CD14-positive monocyte (primary cell): ENCODE measurements at regions not wholly inside any gene's neighbourhood (a gene's known extent, or its start where the extent isn't known, plus 50 kb on each side); places are given as distances from the start of the nearest gene placed in this dataset.

Experiments used
- DNase-seq, 3 donors: peaks; one replicate each; pipeline ENCODE4 v3.0.0-alpha.2; 2011 to 2022
- H2AFZ ChIP-seq: 2 replicates; pipeline ENCODE4 v1.6.0; 2012; ENCODE audit warnings: mild to moderate bottlenecking, low read depth, low read length, inconsistent platforms; ENCODE audit not compliant: insufficient read depth, poor library complexity, severe bottlenecking
- H3K27ac ChIP-seq, 2 donors: 1 replicate in 1 of 2; 2 replicates in 1 of 2; pipeline ENCODE4 v1.5.1; 2012 to 2013; ENCODE audit warnings: low read length in 2 of 2, control low read depth in 1 of 2, inconsistent platforms in 1 of 2, low read depth in 1 of 2, mild to moderate bottlenecking in 1 of 2
- H3K27me3 ChIP-seq, 2 donors: one replicate each; pipeline versions ENCODE4 v1.6.0 to v1.6.1; 2011 to 2013; ENCODE audit warnings: low read length in 2 of 2; ENCODE audit not compliant: control insufficient read depth in 2 of 2, insufficient read depth in 2 of 2
- H3K36me3 ChIP-seq, 2 donors: replicated peaks in 1 of 2; 1 replicate in 1 of 2; 2 replicates in 1 of 2; pipeline versions ENCODE4 v1.5.1 to v1.6.1; 2012 to 2013; ENCODE audit warnings: low read length in 2 of 2, control low read depth in 1 of 2, inconsistent platforms in 1 of 2, mild to moderate bottlenecking in 1 of 2; ENCODE audit not compliant: insufficient read depth in 2 of 2, control insufficient read depth in 1 of 2
- H3K4me1 ChIP-seq, 2 donors: 1 replicate in 1 of 2; 2 replicates in 1 of 2; pipeline versions ENCODE4 v1.5.1 to v1.6.1; 2012 to 2013; ENCODE audit warnings: low read length in 2 of 2, control low read depth in 1 of 2, inconsistent platforms in 1 of 2, mild to moderate bottlenecking in 1 of 2, moderate library complexity in 1 of 2; ENCODE audit not compliant: insufficient read depth in 2 of 2, control insufficient read depth in 1 of 2
- H3K4me2 ChIP-seq: replicated peaks from 2 replicates; pipeline ENCODE3; 2012; ENCODE audit warnings: low read length, moderate library complexity, mild to moderate bottlenecking; ENCODE audit not compliant: poor library complexity, severe bottlenecking; ENCODE audit errors: extremely low read depth
- H3K4me3 ChIP-seq, 3 experiments: fragments of 200-600 bp in 1 of 3; sonication (generic) in 1 of 3; replicated peaks in 1 of 3; 1 replicate in 2 of 3; 2 replicates in 1 of 3; pipeline ENCODE4 v1.5.1; 2011 to 2013; ENCODE audit warnings: low read length in 3 of 3, mild to moderate bottlenecking in 3 of 3, control low read depth in 2 of 3, low read depth in 2 of 3, inconsistent platforms in 1 of 3, moderate library complexity in 1 of 3
- H3K79me2 ChIP-seq: 2 replicates; pipeline ENCODE4 v1.6.0; 2012; ENCODE audit warnings: mild to moderate bottlenecking, control low read depth, inconsistent platforms, low read length, moderate library complexity; ENCODE audit not compliant: insufficient read depth
- H3K9ac ChIP-seq: 2 replicates; pipeline ENCODE4 v1.6.0; 2017; ENCODE audit warnings: low read length, mild to moderate bottlenecking; ENCODE audit not compliant: insufficient read depth, poor library complexity, severe bottlenecking
- H3K9me3 ChIP-seq, 2 donors: replicated peaks in 1 of 2; 1 replicate in 1 of 2; 2 replicates in 1 of 2; pipeline versions ENCODE4 v1.5.1 to v1.6.1; 2012 to 2013; ENCODE audit warnings: low read length in 2 of 2, control low read depth in 1 of 2; ENCODE audit not compliant: control insufficient read depth in 1 of 2, insufficient read depth in 1 of 2
- H4K20me1 ChIP-seq: 2 replicates; pipeline ENCODE4 v1.6.0; 2012; ENCODE audit warnings: mild to moderate bottlenecking, low read length, control low read depth, moderate library complexity; ENCODE audit not compliant: insufficient read depth
- H3K27ac Mint-ChIP-seq, 7 donors: one replicate each; pipeline ENCODE4 v1.8.0; 2020; ENCODE audit warnings: mild to moderate bottlenecking in 7 of 7, mixed read lengths in 7 of 7, moderate library complexity in 6 of 7, inconsistent platforms in 2 of 7
- H3K27me3 Mint-ChIP-seq, 3 donors: one replicate each; pipeline ENCODE4 v1.8.0; 2021 to 2022; ENCODE audit warnings: low read depth in 3 of 3, mild to moderate bottlenecking in 3 of 3, mixed read lengths in 3 of 3, moderate library complexity in 3 of 3, inconsistent platforms in 1 of 3
- H3K36me3 Mint-ChIP-seq, 2 donors: one replicate each; pipeline ENCODE4 v1.8.0; 2020; ENCODE audit warnings: mixed read lengths in 2 of 2, inconsistent platforms in 1 of 2, mild to moderate bottlenecking in 1 of 2
- H3K4me1 Mint-ChIP-seq: one replicate; pipeline ENCODE4 v1.8.0; 2020; ENCODE audit warnings: mild to moderate bottlenecking, mixed read lengths
- H3K4me3 Mint-ChIP-seq, 2 donors: one replicate each; pipeline ENCODE4 v1.8.0; 2020; ENCODE audit warnings: mild to moderate bottlenecking in 2 of 2, mixed read lengths in 2 of 2, moderate library complexity in 1 of 2
- H3K9me3 Mint-ChIP-seq, 7 donors: one replicate each; pipeline ENCODE4 v1.8.0; 2020 to 2022; ENCODE audit warnings: mixed read lengths in 7 of 7, mild to moderate bottlenecking in 6 of 7, moderate library complexity in 6 of 7, inconsistent platforms in 2 of 7
- CTCF ChIP-seq: fragments of 200-600 bp; IDR thresholded peaks from one replicate; pipeline ENCODE4 v1.8.0; 2022; ENCODE audit warnings: antibody characterized with exemption, mild to moderate bottlenecking
- WGBS: methylation state at CpG from one replicate; pipeline ENCODE4 v1.1.5; 2013; ENCODE audit warnings: missing lambda C conversion rate; ENCODE audit not compliant: insufficient coverage; 5-methylcytosine and 5-hydroxymethylcytosine counted together
- intact Hi-C, 2 donors: fragments of 100-400 bp; cut with micrococcal nuclease; formaldehyde crosslinking; loops; one replicate each; pipeline versions ENCODE4 v1.15.0 to v1.15.1; 2023

DNA sequence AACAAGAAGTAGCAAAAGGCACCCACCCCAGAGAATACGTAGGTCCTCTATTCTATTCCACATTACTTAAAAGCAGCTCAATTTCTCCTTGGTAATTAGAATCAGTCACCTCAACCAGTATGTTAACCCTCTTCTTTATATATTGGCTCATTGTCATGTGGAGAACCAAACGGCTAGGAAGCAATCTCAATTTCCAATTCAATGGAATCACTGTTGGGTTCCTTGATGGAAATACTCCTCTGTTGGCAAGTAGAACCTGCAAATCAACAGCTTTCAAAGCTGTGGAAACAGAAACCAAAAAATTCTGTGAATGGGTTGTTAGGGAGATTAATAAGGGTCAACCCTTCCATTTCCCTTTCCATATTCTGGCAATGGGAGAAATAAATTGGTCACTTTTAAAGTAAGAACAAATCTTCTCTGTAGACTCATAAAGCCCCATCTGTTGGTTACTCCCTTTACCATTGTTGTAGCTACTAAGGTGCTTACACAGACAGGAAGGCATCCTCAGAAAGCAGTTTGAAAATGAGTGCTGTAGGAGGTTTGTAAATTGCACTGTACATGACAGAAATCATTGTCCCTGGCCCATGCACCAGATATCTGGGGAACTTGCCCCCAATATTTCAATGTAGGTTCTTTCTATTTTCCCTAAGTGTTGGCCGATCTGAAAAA, 138.6 kb upstream of the UFM1 start:
- no peak overlapping the region for H3K27ac ChIP-seq

GRCh38 chr13:38204556-38204955, 145.1 kb upstream of the UFM1 start:
- H3K4me3 Mint-ChIP-seq = no peak overlapping the region
- no peaks in the 10 kb centered on the region for H3K36me3 ChIP-seq
- DNase-seq = no peak

More for the DNA sequence above, 138.6 kb upstream of the UFM1 start:
- H3K4me3 ChIP-seq = no peak overlapping the region
- no peaks in the 10 kb centered on the region for H3K79me2 ChIP-seq
- H3K9me3 Mint-ChIP-seq = peaks cover 3 to 11% (median 8%) of the 10 kb centered on the region in 7 donors
- H3K4me1 ChIP-seq = no peaks in the 10 kb centered on the region
- WGBS = 64% methylated on average over 2 of the region's 3 CpGs
- H3K27me3 ChIP-seq = no peaks in the 10 kb centered on the region
- H3K4me2 ChIP-seq = no peak overlapping the region
- H2AFZ ChIP-seq = no peak overlapping the region
- H3K9me3 ChIP-seq = no peaks in the 10 kb centered on the region
- no peaks in the 10 kb centered on the region for H4K20me1 ChIP-seq
- H3K9ac ChIP-seq = no peak overlapping the region
- no peaks in the 10 kb centered on the region for H3K4me1 Mint-ChIP-seq
- no peak for DNase-seq
- H3K4me3 Mint-ChIP-seq = no peak overlapping the region
- TF ChIP-seq CTCF = no peak
- intact Hi-C loops = no loop called here
- H3K27ac Mint-ChIP-seq = peak overlapping the region in 1 of 7 donors; percentile 2
- no peaks in the 10 kb centered on the region for H3K36me3 Mint-ChIP-seq
- H3K36me3 ChIP-seq = no peaks in the 10 kb centered on the region
- peaks cover 0 to 3% (median 1%) of the 10 kb centered on the region in 3 donors for H3K27me3 Mint-ChIP-seq

More at GRCh38 chr13:38204556-38204955, 145.1 kb upstream of the UFM1 start:
- Mint-ChIP-seq H3K27me3 (peaks cover 0 to 7% (median 0%) of the 10 kb centered on the region in 3 donors), H3K9me3 (peaks cover 0 to 9% (median 3%) of the 10 kb centered on the region in 7 donors), H3K36me3 (no peaks in the 10 kb centered on the region), H3K27ac (no peak overlapping the region), H3K4me1 (no peaks in the 10 kb centered on the region)
- no peak overlapping the region for H3K4me3 ChIP-seq
- H3K9me3 ChIP-seq = no peaks in the 10 kb centered on the region
- H4K20me1 ChIP-seq = no peaks in the 10 kb centered on the region
- intact Hi-C loops = no loop called here
- no peak overlapping the region for H3K27ac ChIP-seq
- no peak overlapping the region for H3K4me2 ChIP-seq
- H3K4me1 ChIP-seq = no peaks in the 10 kb centered on the region
- H2AFZ ChIP-seq = no peak overlapping the region
- H3K9ac ChIP-seq = no peak overlapping the region
- no peak for TF ChIP-seq CTCF
- no peaks in the 10 kb centered on the region for H3K79me2 ChIP-seq
- H3K27me3 ChIP-seq = no peaks in the 10 kb centered on the region
